OCI-LY1 (cell line): ENCODE measurements at regions not wholly inside any gene's neighbourhood (a gene's known extent, or its start where the extent isn't known, plus 50 kb on each side); places are given as distances from the start of the nearest gene placed in this dataset.

Source experiments
- CTCF ChIP-seq: fragments of 200-600 bp; sonication (generic), shearing (Covaris generic); IDR thresholded peaks from 2 replicates; pipeline ENCODE4 v1.5.1; 2017; ENCODE audit warnings: mild to moderate bottlenecking, antibody characterized with exemption, low read length, moderate library complexity, mixed read lengths
- EZH2 ChIP-seq: fragments of 200-600 bp; sonication (generic), shearing (Covaris generic); IDR thresholded peaks from 2 replicates; pipeline ENCODE4 v1.8.0; 2017; ENCODE audit warnings: borderline replicate concordance, mixed run types, mild to moderate bottlenecking, antibody characterized with exemption, low read length, moderate library complexity, mixed read lengths

GRCh38 chr3:186457236-186457635 is 86.9 kb downstream of the CRYGS start:
- no peak for TF ChIP-seq CTCF
- no peak for TF ChIP-seq EZH2
